GM12892 (cell line): ENCODE measurements at regions not wholly inside any gene's neighbourhood (a gene's known extent, or its start where the extent isn't known, plus 50 kb on each side); places are given as distances from the start of the nearest gene placed in this dataset.

Source experiments
- POLR2AphosphoS5 ChIP-seq: IDR thresholded peaks from 2 replicates; pipeline ENCODE4 v1.6.1; 2011; ENCODE audit warnings: low read depth, low read length, control low read depth
- TAF1 ChIP-seq: IDR thresholded peaks from 2 replicates; pipeline ENCODE4 v1.6.1; 2011; ENCODE audit warnings: low read depth, mild to moderate bottlenecking, control low read depth, low read length, borderline replicate concordance

GRCh38 chr17:13288248-13288647 is 270.4 kb upstream of the ELAC2 start:
- TF ChIP-seq POLR2AphosphoS5 (no peak), TAF1 (no peak)
